SK-N-MC (cell line): ENCODE measurements at regions not wholly inside any gene's neighbourhood (a gene's known extent, or its start where the extent isn't known, plus 50 kb on each side); places are given as distances from the start of the nearest gene placed in this dataset.
"Not testable (repeated sequence)": the region's sequence is repeated elsewhere in the genome, so short reads cannot be mapped to it uniquely, and the experiment has no call there.

Source experiments
- EZH2 ChIP-seq: fragments of 200-600 bp; sonication (generic); IDR thresholded peaks from one replicate; pipeline ENCODE4 v1.6.1; 2017; ENCODE audit warnings: antibody characterized with exemption
- POLR2AphosphoS5 ChIP-seq: IDR thresholded peaks from 2 replicates; pipeline ENCODE4 v1.6.1; 2012; ENCODE audit warnings: mild to moderate bottlenecking, low read depth, low read length, borderline replicate concordance

DNA sequence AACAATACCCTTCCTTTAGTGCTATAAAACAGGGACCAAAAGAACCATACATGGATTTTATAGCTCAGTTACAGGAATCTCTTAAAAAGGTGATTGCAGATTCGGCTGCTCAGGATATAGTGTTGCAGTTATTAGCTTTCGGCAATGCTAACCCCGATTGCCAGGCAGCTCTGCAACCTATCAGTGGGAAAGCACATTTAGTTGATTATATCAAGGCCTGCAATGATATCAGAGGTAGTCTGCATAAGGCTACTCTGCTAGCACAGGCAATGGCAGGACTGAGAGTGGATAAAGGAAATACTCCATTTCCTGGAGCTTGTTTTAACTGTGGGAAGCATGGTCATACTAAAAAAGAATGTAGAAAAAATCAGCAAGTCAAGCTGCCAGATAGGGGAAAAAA lies 327.7 kb downstream of the REEP3 start:
- TF ChIP-seq POLR2AphosphoS5, EZH2: not testable (repeated sequence)
